Pancreas (tissue), 10 donors: ENCODE measurements at regions not wholly inside any gene's neighbourhood (a gene's known extent, or its start where the extent isn't known, plus 50 kb on each side); places are given as distances from the start of the nearest gene placed in this dataset.
"Not testable (repeated sequence)": the region's sequence is repeated elsewhere in the genome, so short reads cannot be mapped to it uniquely, and the experiment has no call there.

Source experiments
- ATAC-seq, 4 donors: fragments of 200-7000 bp; cut with Tn5 transposase; one replicate each; pipeline versions ENCODE4 v1.8.0 to v1.9.1; 2020; ENCODE audit warnings: mild to moderate bottlenecking in 4 of 4, moderate library complexity in 4 of 4
- DNase-seq, 6 donors: peaks; one replicate each; pipeline ENCODE4 v3.0.0-alpha.2; 2020
- FAIRE-seq: peaks from 2 replicates; lab custom pipeline; 2012; peaks lifted over from hg19 to GRCh38; lab: Jason Lieb, UNC
- H3K27ac ChIP-seq, 4 donors: fragments of 200-600 bp; sonication (generic); 1 replicate in 3 of 4; 2 replicates in 1 of 4; pipeline versions ENCODE4 v1.5.0 to v1.8.0; 2020
- H3K27me3 ChIP-seq, 4 donors: fragments of 200-600 bp; one replicate each; pipeline ENCODE4 v1.8.0; 2021
- H3K36me3 ChIP-seq, 3 donors: fragments of 200-600 bp; sonication (generic) in 1 of 3; one replicate each; pipeline versions ENCODE4 v1.5.0 to v1.8.0; 2020 to 2021
- H3K4me1 ChIP-seq, 3 donors: fragments of 200-600 bp; one replicate each; pipeline ENCODE4 v1.8.0; 2021
- H3K4me3 ChIP-seq, 4 donors: fragments of 200-600 bp; sonication (generic) in 2 of 4; one replicate each; pipeline versions ENCODE4 v1.5.0 to v1.8.0; 2020 to 2021
- H3K9me3 ChIP-seq, 4 donors: fragments of 200-600 bp; one replicate each; pipeline ENCODE4 v1.8.0; 2021
- WGBS, 2 donors: extraction: QIAGEN DNeasy Blood & Tissue Kit; methylation state at CpG; one replicate each; pipeline ENCODE4 v1.1.7; 2013; 5-methylcytosine and 5-hydroxymethylcytosine counted together
- intact Hi-C, 3 donors: fragments of 100-400 bp; cut with DNase I; formaldehyde crosslinking; loops; one replicate each; pipeline versions ENCODE4 v1.11.1 to v1.14.2; 2022
- TF ChIP-seq, protein P1 (sequence below), 4 donors: fragments of 200-600 bp; sonication (generic) in 3 of 4; IDR thresholded peaks; one replicate each; pipeline versions ENCODE4 v1.5.0 to v1.8.0; 2021; ENCODE audit warnings: antibody characterized with exemption in 4 of 4
- donor health status: healthy with polysubstance abuse.
- donor health status: DM: no; HTN: no; CAD: no; lungs with moderate emphysema.
- donor health status: DM: no; HTN: no; CAD: no.
- donor health status: control.
- donor health status: control.
- donor health status: Bipolar disorder and iron deficiency.
- donor health status: DM: yes; HTN: yes; CAD: no.
- donor health status: DM: no; HTN: no; CAD: no.
- donor health status: DM: no; HTN: no; CAD: no.
- donor health status: DM: yes; HTN: yes; CAD: no.

DNA sequence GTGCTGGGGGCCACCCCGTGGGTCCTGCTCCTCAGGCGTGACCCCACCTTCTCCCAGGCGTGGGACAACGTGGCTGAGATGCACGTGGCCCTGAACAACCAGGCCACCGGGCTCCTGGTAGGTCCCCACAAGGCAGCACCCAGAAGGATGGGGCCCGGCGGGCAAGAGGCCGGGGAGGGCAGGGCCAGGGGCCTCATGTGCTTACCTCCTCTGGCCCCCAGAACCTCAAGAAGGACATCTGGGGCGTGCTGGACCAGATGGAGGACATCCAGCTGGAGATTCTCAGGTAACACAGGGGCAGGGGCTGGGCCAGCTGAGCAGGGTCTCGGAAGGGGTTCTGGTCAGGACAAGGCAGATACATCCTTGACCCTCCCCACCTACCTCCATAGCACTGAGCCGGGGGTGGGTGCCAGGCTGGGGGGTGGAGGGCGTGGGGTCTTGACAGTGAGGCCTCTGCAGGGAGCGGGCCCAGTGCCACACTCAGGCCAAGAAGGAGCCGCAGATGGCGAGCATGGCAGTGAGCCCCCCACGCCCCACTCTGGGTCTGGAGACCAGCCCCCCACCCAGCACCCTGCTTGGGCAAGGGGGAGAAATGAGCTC, 186.3 kb downstream of the IGLL1 start:
- intact Hi-C loops = no loop called here
- Histone ChIP-seq H3K4me3 (no peak overlapping the region), H3K4me1 (no peaks in the 10 kb centered on the region), H3K27ac (no peak overlapping the region), H3K36me3 (no peaks in the 10 kb centered on the region), H3K9me3 (no peaks in the 10 kb centered on the region), H3K27me3 (no peaks in the 10 kb centered on the region)
- peak in 4 of 6 donors; percentile 5 to 60 (median 37) for DNase-seq
- TF ChIP-seq, protein P1, sequence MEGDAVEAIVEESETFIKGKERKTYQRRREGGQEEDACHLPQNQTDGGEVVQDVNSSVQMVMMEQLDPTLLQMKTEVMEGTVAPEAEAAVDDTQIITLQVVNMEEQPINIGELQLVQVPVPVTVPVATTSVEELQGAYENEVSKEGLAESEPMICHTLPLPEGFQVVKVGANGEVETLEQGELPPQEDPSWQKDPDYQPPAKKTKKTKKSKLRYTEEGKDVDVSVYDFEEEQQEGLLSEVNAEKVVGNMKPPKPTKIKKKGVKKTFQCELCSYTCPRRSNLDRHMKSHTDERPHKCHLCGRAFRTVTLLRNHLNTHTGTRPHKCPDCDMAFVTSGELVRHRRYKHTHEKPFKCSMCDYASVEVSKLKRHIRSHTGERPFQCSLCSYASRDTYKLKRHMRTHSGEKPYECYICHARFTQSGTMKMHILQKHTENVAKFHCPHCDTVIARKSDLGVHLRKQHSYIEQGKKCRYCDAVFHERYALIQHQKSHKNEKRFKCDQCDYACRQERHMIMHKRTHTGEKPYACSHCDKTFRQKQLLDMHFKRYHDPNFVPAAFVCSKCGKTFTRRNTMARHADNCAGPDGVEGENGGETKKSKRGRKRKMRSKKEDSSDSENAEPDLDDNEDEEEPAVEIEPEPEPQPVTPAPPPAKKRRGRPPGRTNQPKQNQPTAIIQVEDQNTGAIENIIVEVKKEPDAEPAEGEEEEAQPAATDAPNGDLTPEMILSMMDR (IDR thresholded peaks at IDR 0.05) = no peak
- no peak for ATAC-seq
- 77 to 82% methylated on average over 17 of the region's 17 CpGs for WGBS, 2 donors
- no peak for FAIRE-seq

DNA sequence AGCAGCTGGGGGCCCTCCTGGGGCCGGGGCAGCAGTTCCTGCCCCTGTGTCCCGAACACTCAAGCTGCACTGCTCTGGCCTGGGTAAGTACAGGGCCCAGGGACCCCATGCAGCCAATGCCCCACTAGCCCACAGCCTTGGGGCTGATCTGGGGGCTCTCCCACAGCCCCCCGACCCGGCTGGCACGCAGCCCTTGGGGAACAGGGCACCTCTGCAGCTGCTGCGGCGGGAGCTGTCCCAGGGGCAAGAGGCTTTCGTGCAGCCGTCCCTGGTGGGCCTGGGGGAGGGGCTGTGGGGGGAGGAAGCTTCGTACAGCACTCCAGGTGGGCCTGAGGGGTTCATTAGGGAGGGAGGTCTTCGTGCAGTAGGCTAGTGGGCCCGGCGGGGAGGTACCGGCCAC, 186.9 kb downstream of the IGLL1 start:
- H3K27me3 ChIP-seq, H3K4me3 ChIP-seq, H3K36me3 ChIP-seq, H3K9me3 ChIP-seq, intact Hi-C loops, FAIRE-seq, H3K4me1 ChIP-seq, ATAC-seq, H3K27ac ChIP-seq: not testable (repeated sequence)
- 47 to 52% methylated on average over 11 to 13 of the region's 14 CpGs for WGBS, 2 donors
- peak in 1 of 6 donors; percentile 45 for DNase-seq

DNA sequence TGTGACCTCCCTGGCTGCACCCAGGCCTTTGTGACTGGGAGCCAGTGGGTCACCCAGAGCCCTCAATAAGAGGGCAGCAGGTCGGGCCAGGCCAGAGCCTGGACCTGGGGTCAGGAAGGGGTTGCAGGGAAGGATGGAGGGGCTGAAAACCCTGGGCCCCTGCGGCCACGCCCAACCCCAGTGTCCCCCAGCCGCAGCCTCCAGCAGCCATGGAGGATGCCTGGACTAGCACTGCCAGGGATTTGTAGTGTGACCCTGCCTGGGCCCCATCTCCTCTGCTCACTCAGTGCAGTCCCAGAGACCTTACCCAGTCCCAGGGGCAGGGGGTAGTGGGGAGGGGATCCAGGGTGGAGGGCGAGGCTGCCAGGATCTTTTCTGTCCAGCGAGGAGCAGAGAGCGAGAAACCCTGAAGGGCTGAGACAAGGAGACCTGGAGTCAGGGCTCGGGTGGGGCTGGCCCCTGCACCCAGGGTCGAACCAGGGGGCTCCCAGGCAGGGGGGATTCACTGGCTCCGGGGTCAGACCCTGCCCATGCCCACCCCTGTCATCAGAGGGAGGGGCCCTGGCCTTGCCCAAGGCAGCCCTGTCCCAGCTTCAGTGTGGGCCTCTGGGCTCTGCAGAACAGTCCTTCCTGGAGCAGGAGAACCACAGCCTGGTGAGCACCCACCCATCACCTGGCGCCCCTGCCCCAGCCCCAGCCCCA, 187.5 kb downstream of the IGLL1 start:
- Histone ChIP-seq H3K4me1 (no peaks in the 10 kb centered on the region), H3K4me3 (no peak overlapping the region), H3K36me3 (no peaks in the 10 kb centered on the region), H3K27ac (no peak overlapping the region), H3K27me3 (no peaks in the 10 kb centered on the region), H3K9me3 (no peaks in the 10 kb centered on the region)
- intact Hi-C loops = no loop called here
- WGBS, 2 donors = 72 to 74% methylated on average over 9 to 11 of the region's 11 CpGs
- no peak for ATAC-seq
- peak in 2 of 6 donors; percentile 20 to 58 for DNase-seq
- FAIRE-seq = no peak
- TF ChIP-seq, protein P1 (IDR thresholded peaks at IDR 0.05) = no peak

DNA sequence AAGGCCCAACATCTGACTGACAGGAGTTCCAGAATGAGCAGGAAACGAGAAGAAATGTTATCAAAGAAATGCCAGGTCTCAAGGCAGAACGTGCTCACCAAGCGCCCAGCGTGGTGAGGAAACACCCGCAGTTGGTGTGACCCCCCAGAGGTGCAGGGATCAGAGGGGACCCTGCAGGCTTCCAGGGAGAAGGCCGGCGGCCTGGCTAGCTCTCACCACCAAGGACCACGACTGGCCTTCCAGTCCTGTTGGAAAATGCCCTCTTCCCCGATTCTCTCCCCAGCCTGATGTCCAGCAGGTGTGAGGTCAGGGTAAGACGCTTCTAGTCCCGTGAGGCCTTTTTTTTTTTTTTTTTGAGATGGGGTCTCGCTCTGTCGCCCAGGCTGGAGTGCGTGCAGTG, 189.1 kb downstream of the IGLL1 start:
- ATAC-seq (no peak), DNase-seq (no peak), FAIRE-seq (no peak)
- H3K9me3 ChIP-seq = no peaks in the 10 kb centered on the region
- intact Hi-C loops = no loop called here
- 70 to 73% methylated on average over 14 of the region's 14 CpGs for WGBS, 2 donors
- TF ChIP-seq, protein P1 (IDR thresholded peaks at IDR 0.05) = no peak
- no peaks in the 10 kb centered on the region for H3K36me3 ChIP-seq
- H3K4me3 ChIP-seq = no peak overlapping the region
- H3K27ac ChIP-seq = no peak overlapping the region
- H3K4me1 ChIP-seq = no peaks in the 10 kb centered on the region
- H3K27me3 ChIP-seq = no peaks in the 10 kb centered on the region

DNA sequence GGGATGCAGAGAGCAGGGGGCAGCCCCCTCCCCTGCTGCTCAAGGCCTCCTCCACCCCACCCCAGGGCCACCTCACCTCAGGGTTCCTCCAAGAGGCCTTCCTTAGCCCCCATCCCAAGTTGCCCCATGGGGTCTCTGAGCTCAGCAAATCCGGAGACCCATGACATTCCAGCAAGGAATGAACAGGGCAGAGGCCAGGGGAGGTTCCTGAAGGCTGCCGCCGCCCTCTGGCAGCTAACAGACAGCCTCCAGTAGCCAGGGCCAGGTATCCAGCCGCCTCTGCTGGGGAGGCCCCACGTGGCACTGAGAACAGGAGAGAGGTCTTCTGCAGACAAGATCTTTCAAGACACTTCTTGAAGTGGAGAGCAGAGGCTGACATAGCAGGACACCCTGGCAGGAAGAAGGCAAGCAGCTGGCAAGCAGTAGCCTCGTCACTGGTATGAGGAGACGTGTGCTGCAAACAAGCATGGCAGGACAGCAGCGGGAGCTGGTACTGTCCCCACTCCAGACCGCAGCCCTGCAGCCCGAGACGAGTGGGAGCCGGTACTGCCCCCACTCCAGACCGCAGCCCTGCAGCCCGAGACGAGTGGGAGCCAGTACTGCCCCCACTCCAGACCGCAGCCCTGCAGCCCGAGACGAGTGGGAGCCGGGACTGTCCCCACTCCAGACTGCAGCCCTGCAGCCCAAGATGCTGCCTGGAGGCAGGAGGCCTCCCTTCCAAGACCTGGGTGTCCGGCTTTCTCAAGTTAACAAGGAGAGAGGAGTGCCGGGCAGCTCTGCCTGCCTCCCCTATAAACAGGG, 190.6 kb downstream of the IGLL1 start:
- ATAC-seq (no peak), FAIRE-seq (no peak), DNase-seq (no peak)
- TF ChIP-seq, protein P1 (IDR thresholded peaks at IDR 0.05) = no peak
- WGBS, 2 donors = 60 to 61% methylated on average over 21 of the region's 21 CpGs
- H3K4me1 ChIP-seq = no peaks in the 10 kb centered on the region
- no peaks in the 10 kb centered on the region for H3K36me3 ChIP-seq
- intact Hi-C loops = loop anchor here in 2 of 3 donors (5.0 to 10.0 kb wide), 3 partner anchors 75 to 432 kb away; no protein-coding TSS in a partner anchor
- H3K27ac ChIP-seq = no peak overlapping the region
- no peaks in the 10 kb centered on the region for H3K27me3 ChIP-seq
- no peak overlapping the region for H3K4me3 ChIP-seq
- H3K9me3 ChIP-seq = no peaks in the 10 kb centered on the region
